Keratinocyte (primary cell): ENCODE measurements at regions not wholly inside any gene's neighbourhood (a gene's known extent, or its start where the extent isn't known, plus 50 kb on each side); places are given as distances from the start of the nearest gene placed in this dataset.

Experiments used
- CTCF ChIP-seq, 3 experiments: IDR thresholded peaks in 1 of 3; conservative IDR thresholded peaks in 1 of 3; optimal IDR thresholded peaks in 1 of 3; 2 replicates in 2 of 3; 3 replicates in 1 of 3; pipeline versions ENCODE3 to v1.5.1; 2011; ENCODE audit warnings: low read length in 3 of 3, mild to moderate bottlenecking in 3 of 3, moderate library complexity in 2 of 3, control low read depth in 1 of 3, inconsistent platforms in 1 of 3; ENCODE audit not compliant: insufficient read depth in 2 of 3; ENCODE audit errors: extremely low read depth in 1 of 3
- EZH2 ChIP-seq: IDR thresholded peaks from one replicate; pipeline ENCODE4 v1.6.1; 2012; ENCODE audit warnings: inconsistent platforms, mild to moderate bottlenecking, low read length, moderate library complexity

GRCh38 chr10:132134241-132135052 lies 52.3 kb upstream of the DPYSL4 start:
- no peak for TF ChIP-seq CTCF (optimal IDR thresholded peaks at IDR 0.05 in 1 of 3, IDR thresholded peaks at IDR 0.05 in 1 of 3, conservative IDR thresholded peaks at IDR 0.05 in 1 of 3; ENCODE audit: extremely low read depth in 1 of 3, insufficient read depth in 2 of 3, low read length in 3 of 3)
- TF ChIP-seq EZH2 = no peak
